ENCODE measurements at regions not wholly inside any gene's neighbourhood (a gene's known extent, or its start where the extent isn't known, plus 50 kb on each side); places are given as distances from the start of the nearest gene placed in this dataset.

GRCh38 chr14:51145246-51145645 is 50.3 kb upstream of the TRIM9 start:
- DNase-seq (ENCODE audit: low spot score) (no peak), FAIRE-seq (no peak)

GRCh38 chr14:51147183-51147582 is 52.3 kb upstream of the TRIM9 start:
- FAIRE-seq, result no peak
- no peak for DNase-seq (ENCODE audit: low spot score)

- FAIRE-seq (no peak), DNase-seq (ENCODE audit: low spot score) (no peak)
Observed at GRCh38 chr14:51155326-51155725, 60.4 kb upstream of the TRIM9 start.

- FAIRE-seq (no peak), DNase-seq (ENCODE audit: low spot score) (peak; percentile 4)
Observed at GRCh38 chr14:51157012-51157411, 62.1 kb upstream of the TRIM9 start.

GRCh38 chr14:51160871-51161270 is 66.0 kb upstream of the TRIM9 start:
- DNase-seq (ENCODE audit: low spot score) (no peak), FAIRE-seq (no peak)

GRCh38 chr14:51165415-51165814 is 70.5 kb upstream of the TRIM9 start:
- FAIRE-seq, result no peak
- DNase-seq (ENCODE audit: low spot score), result no peak

- FAIRE-seq, result no peak
- DNase-seq (ENCODE audit: low spot score), result no peak
Observed at GRCh38 chr14:51167587-51168214, 72.3 kb upstream of the TMX1 start.

- no peak for DNase-seq (ENCODE audit: low spot score)
- FAIRE-seq, result no peak
Observed at GRCh38 chr14:51168215-51168613, 71.8 kb upstream of the TMX1 start.

GRCh38 chr14:51173863-51174262 is 66.2 kb upstream of the TMX1 start:
- FAIRE-seq (no peak), DNase-seq (ENCODE audit: low spot score) (no peak)

- no peak for DNase-seq (ENCODE audit: low spot score)
- FAIRE-seq, result no peak
Observed at GRCh38 chr14:51176839-51177238, 63.2 kb upstream of the TMX1 start.

GRCh38 chr14:51180577-51180976 is 59.5 kb upstream of the TMX1 start:
- DNase-seq (ENCODE audit: low spot score), result no peak
- no peak for FAIRE-seq

- FAIRE-seq (no peak), DNase-seq (ENCODE audit: low spot score) (no peak)
Observed at GRCh38 chr14:51182131-51182565, 57.9 kb upstream of the TMX1 start.

- DNase-seq (ENCODE audit: low spot score), result no peak
- FAIRE-seq, result no peak
Observed at GRCh38 chr14:51185180-51185579, 54.9 kb upstream of the TMX1 start.

GRCh38 chr14:51185754-51186153 is 54.3 kb upstream of the TMX1 start:
- DNase-seq (ENCODE audit: low spot score), result no peak
- FAIRE-seq, result no peak

- FAIRE-seq (no peak), DNase-seq (ENCODE audit: low spot score) (no peak)
Observed at GRCh38 chr14:51188566-51189185, 51.4 kb upstream of the TMX1 start.

GRCh38 chr14:51189600-51190376 is 50.3 kb upstream of the TMX1 start:
- DNase-seq (ENCODE audit: low spot score) (no peak), FAIRE-seq (no peak)

All from RCC 7860 (cell line).